GM12874 (cell line): ENCODE measurements at regions not wholly inside any gene's neighbourhood (a gene's known extent, or its start where the extent isn't known, plus 50 kb on each side); places are given as distances from the start of the nearest gene placed in this dataset.

ENCODE experiments used
- TF ChIP-seq, protein P1 (sequence below): IDR thresholded peaks from 2 replicates; pipeline ENCODE4 v1.5.1; 2011; ENCODE audit warnings: low read depth, mild to moderate bottlenecking, control low read depth, low read length, moderate library complexity; ENCODE audit not compliant: insufficient read depth

DNA sequence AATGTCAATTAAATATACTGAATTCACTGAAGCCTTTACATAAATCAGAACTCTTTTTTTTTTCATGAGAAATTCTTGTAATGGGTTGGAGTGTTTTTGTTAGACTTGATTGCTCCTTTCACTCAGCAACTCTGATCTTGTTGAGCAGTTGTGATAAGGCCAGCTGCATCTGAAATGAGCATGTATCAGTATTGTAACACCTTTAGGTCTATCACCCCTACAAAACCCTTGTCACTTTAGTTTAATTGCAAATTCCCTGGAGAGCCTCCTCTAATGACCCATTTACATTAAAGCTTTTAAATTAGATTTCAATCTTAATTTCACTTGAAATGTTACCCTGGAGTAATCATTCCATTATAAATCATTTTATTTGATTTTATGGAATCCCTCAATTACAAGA lies 346.8 kb upstream of the TCF4 start:
- TF ChIP-seq, protein P1, sequence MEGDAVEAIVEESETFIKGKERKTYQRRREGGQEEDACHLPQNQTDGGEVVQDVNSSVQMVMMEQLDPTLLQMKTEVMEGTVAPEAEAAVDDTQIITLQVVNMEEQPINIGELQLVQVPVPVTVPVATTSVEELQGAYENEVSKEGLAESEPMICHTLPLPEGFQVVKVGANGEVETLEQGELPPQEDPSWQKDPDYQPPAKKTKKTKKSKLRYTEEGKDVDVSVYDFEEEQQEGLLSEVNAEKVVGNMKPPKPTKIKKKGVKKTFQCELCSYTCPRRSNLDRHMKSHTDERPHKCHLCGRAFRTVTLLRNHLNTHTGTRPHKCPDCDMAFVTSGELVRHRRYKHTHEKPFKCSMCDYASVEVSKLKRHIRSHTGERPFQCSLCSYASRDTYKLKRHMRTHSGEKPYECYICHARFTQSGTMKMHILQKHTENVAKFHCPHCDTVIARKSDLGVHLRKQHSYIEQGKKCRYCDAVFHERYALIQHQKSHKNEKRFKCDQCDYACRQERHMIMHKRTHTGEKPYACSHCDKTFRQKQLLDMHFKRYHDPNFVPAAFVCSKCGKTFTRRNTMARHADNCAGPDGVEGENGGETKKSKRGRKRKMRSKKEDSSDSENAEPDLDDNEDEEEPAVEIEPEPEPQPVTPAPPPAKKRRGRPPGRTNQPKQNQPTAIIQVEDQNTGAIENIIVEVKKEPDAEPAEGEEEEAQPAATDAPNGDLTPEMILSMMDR: no peak

DNA sequence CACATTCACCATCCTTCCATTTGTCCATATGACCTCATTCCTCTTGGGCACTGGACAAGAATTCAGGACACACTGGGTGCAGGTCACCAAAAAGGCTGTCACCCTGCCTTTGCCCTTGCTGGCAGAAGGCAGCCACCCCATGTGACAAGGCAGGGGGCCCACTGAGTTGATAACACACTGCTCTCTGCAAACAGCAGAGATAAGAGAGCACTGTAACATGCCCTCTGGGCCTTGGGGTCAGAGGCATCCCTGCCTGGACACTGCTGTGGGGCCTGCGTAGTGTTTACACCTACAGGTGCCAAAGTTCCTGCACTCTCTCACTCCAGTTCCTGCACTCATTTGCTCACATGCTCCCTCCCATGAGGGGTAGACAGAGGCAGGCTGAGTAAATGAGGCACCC lies 344.7 kb upstream of the TCF4 start:
- TF ChIP-seq, protein P1: no peak

DNA sequence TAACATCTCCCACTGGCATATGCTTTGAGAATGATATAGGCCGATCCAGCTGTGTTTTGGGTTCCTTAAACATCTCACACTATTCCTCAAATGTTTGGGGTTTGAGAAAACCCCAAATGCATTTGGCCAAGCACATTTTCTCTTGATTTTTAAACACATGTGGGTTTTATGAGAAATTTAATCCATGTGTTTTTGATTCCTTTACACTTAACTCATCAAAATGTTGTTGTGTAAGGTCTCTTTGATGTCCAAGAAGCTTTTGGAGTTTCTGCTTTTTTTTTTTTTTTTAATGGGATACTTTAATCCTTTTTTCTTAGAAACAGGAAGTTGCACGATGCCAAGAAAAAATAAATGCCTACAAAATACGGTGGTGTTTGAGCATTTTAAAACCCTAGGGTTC lies 339.8 kb upstream of the TCF4 start:
- TF ChIP-seq, protein P1: no peak

DNA sequence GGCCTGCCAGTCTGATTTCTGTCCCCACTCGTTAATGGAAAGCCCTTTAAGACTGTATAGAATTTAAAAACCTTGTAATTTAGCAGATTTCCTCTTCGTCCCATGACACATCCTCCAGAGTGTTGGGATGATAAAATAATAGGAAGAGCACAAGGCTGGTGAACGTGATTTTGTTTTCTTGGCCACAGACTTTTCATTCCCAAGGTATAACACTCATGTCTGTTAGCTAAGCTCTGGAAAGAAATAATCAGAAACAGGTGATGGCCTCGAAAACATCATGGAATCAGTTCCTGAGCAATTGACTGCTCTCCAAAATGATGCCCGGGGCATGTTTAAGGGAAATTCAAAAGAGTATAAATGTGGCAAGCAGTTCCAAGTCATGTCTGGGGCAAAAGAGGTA lies 337.8 kb upstream of the TCF4 start:
- TF ChIP-seq, protein P1: no peak

DNA sequence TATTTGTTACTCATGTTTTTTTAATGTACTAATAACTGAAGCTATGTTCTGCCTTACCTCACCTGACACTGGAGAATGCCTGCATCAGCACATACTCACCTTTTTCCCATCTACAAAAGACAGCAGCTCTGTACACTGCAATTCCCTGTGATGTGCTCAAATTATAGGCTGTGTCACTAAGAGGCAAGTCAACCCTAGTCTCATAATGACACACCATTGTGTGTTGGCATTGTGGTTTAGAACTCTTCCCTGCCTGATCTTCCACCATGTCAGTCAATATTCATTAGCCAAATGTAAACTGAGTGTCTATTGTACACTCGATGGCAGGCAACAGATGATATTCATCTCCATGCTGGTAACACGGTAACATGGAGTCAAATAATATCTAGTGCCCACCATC lies 332.1 kb upstream of the TCF4 start:
- TF ChIP-seq, protein P1: no peak

DNA sequence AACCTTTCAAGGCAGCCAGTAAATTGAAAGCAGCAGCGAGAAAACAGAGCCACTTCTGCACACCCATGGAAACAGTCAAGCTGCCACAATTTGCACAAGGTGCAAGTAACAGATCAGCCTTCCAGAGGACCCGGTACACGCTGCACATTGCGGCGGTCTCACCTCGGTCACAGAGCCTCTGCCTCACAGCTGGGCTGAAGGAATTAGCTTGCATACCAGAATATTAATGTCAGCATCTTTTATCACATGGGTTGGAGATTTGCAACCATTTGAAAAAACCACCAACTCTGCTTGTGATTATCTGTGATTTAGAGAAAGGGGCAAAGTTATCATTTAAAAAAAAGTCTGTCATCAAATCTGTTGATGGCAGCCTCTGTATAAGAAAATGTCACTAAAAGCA lies 330.5 kb upstream of the TCF4 start:
- TF ChIP-seq, protein P1: no peak

DNA sequence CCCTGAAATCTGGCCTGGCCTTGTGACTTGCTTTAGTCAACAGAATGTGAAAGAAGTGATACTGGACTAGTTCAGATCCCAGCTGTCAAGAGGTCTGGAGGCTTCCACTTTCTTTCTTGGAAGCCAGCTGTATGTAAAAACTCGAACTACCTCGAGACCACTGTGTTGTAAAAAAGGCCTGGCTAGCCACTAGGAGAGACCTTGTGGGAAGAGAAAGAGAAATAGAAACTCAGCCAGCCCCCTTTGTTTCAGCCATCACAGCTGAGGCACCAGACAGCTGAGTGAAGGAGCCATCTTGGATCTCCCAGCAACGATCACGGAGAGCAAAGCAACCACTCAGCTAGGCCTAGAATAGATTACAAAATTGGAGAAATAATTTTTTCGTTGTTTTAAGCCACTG lies 324.9 kb upstream of the TCF4 start:
- TF ChIP-seq, protein P1: no peak

DNA sequence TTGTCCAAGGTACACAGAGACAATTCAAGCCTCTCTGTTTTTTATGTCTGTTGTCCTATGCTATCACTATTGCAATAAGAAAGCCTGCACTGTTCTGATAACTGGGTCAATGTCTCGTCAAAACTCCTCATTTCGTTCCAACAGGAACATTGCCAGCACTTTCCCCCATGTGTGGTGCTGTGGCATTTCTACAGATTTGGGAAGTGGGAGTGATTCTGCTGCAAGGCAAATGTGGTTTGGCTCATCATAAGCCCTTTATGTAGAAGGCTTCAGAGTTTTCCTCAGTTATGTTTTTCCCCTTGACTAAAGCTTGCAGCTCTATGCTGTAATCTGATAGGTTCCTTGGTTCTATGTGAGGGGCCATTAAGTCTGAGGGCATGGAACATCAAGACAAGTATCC lies 324.1 kb upstream of the TCF4 start:
- TF ChIP-seq, protein P1: no peak
